Activated CD4-positive, alpha-beta memory T cell treated with anti-CD3 and anti-CD28 coated beads, Interleukin-2, amount 10 ng/mL, durations not matched to agents 7 days and 5 days (primary cell): ENCODE measurements at regions not wholly inside any gene's neighbourhood (a gene's known extent, or its start where the extent isn't known, plus 50 kb on each side); places are given as distances from the start of the nearest gene placed in this dataset.
"Not testable (repeated sequence)": the region's sequence is repeated elsewhere in the genome, so short reads cannot be mapped to it uniquely, and the experiment has no call there.

Experiments
- CTCF ChIA-PET: fragments of 350-600 bp; sonication (Branson Sonifier 250); formaldehyde crosslinking; loops from one replicate; lab custom pipeline; 2021; ENCODE audit warnings: antibody characterized with exemption, inconsistent platforms; lab: Charles Lee
- POLR2A ChIA-PET: fragments of 350-600 bp; sonication (Branson Sonifier 250); formaldehyde crosslinking; loops from one replicate; lab custom pipeline; 2021; ENCODE audit warnings: antibody characterized with exemption; lab: Charles Lee
- DNase-seq: peaks from one replicate; pipeline ENCODE4 v3.0.0-alpha.2; 2020
- H3K27ac Mint-ChIP-seq: one replicate; pipeline ENCODE4 v1.8.0; 2021; ENCODE audit warnings: mild to moderate bottlenecking, mixed read lengths
- H3K27me3 Mint-ChIP-seq: one replicate; pipeline ENCODE4 v1.8.0; 2021; ENCODE audit warnings: mixed read lengths
- H3K36me3 Mint-ChIP-seq: one replicate; pipeline ENCODE4 v1.8.0; 2021; ENCODE audit warnings: low read depth, mixed read lengths
- H3K4me1 Mint-ChIP-seq: one replicate; pipeline ENCODE4 v1.8.0; 2021; ENCODE audit warnings: mixed read lengths
- H3K4me3 Mint-ChIP-seq: one replicate; pipeline ENCODE4 v1.8.0; 2021; ENCODE audit warnings: mild to moderate bottlenecking, mixed read lengths
- H3K9me3 Mint-ChIP-seq: one replicate; pipeline ENCODE4 v1.8.0; 2021; ENCODE audit warnings: mixed read lengths

DNA sequence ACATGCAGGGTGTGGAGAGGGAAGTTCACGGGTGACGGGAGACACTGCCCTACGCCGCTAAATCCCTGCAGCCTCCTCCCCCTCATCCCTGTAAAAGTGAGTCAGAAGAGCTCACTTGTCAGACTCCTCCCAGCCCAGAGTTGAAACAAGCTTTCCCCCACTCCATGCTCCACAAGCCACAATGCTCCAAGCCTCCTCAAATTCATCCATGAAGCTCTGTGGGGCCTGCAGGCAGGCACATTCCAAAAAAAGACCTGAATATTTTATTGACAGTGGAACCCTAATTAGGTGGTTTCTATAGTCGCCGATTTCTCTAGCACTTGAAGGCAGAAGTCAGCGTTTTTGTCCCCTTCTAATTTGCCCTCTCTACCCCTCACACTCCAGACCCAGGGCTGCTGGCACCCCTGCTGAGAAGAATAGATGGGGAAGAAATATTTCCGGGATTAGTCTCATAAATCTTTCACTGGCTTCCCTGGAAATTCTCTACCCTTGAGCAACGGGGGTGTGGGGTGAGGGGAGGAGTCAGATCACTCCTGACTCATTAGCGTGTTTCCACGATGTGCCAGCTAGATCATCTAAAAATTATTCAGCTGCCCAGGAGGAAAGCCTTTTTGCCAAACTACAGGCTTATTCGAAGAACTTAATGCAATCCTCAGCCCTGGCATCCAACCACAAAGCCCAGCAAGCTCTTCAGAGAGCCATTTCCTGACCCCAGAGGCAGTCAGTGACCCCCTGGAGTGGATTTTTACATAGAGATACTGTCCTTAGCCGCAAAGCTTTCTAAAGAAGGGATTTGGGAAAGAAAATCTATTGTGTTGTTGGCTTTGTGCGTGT is 97.1 kb downstream of the ENC1 start:
- H3K27me3 Mint-ChIP-seq = peaks cover 6% of the 10 kb centered on the region
- H3K9me3 Mint-ChIP-seq = no peaks in the 10 kb centered on the region
- DNase-seq = no peak
- no peaks in the 10 kb centered on the region for H3K36me3 Mint-ChIP-seq
- CTCF ChIA-PET = no interaction called here
- H3K27ac Mint-ChIP-seq = no peak overlapping the region
- no peaks in the 10 kb centered on the region for H3K4me1 Mint-ChIP-seq
- POLR2A ChIA-PET = no interaction called here
- no peak overlapping the region for H3K4me3 Mint-ChIP-seq

DNA sequence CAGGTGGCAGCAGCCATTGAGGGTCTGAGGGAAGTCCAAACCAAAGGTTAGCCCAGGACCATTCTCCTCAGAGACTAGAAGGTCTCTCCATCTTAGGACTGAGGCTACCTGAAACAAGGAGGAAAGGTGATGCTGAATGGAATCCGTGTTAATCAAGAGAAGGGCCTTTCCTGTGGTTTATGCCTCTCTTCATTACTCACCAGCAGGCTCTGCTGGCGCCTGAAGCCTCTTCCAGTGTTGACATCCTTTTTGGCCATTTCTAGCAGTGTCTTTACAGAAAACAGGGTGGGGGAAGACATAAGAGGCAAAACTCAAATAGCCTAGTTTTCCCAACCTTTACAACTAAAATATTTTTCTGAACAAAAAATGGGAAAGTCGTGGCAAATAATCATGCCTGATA is 98.0 kb downstream of the ENC1 start:
- Mint-ChIP-seq H3K4me1 (no peaks in the 10 kb centered on the region), H3K9me3 (no peaks in the 10 kb centered on the region), H3K27me3 (peaks cover 9% of the 10 kb centered on the region), H3K4me3 (no peak overlapping the region), H3K27ac (no peak overlapping the region), H3K36me3 (no peaks in the 10 kb centered on the region)
- DNase-seq = no peak
- CTCF ChIA-PET = no interaction called here
- POLR2A ChIA-PET = no interaction called here

DNA sequence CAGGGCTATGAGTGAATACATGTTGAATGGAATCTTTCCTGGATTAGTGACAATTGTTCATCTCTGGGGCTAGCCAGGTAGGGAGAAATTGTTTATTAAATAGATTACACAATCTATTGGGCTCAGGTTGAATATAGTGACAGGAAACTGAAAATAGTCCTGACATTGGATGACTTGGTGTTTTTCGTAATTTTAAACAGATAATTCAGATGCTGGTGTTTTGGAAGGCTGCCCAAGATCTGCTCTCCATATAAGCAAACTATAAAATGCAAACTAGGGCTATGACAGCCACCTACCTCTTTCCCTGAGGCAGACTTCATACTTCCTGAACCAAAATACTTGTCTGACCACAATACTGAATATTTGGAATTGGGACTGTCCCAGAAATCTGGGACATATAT is 99.1 kb downstream of the ENC1 start:
- CTCF ChIA-PET = no interaction called here
- no peak overlapping the region for H3K4me3 Mint-ChIP-seq
- no peaks in the 10 kb centered on the region for H3K4me1 Mint-ChIP-seq
- POLR2A ChIA-PET = interaction anchor here (0.6 kb wide), 1 partner anchor 1218 kb away, joined by 5 read pairs; no protein-coding TSS in a partner anchor
- H3K9me3 Mint-ChIP-seq = no peaks in the 10 kb centered on the region
- H3K36me3 Mint-ChIP-seq = no peaks in the 10 kb centered on the region
- H3K27ac Mint-ChIP-seq = no peak overlapping the region
- peaks cover 9% of the 10 kb centered on the region for H3K27me3 Mint-ChIP-seq
- DNase-seq = no peak

DNA sequence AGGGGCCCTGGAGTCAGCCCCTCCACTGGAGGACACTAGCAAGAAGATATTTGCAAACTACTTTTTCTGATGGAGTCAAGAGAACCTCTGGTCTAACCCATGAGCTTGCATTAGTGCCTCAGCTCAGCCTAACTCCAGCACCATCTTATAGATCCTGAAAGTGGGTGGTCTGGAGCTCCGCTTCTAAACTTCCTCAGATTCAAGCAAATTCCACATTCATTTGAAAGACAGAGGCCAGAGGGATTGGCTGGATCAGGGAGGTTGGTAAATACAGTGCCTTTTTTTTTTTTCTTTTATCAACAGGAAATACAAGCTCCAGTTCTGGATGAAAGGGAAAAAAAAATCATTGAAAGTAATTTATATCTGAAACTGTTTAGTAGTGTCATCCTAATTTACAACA is 99.9 kb downstream of the ENC1 start:
- no peak for DNase-seq
- no peaks in the 10 kb centered on the region for H3K4me1 Mint-ChIP-seq
- H3K4me3 Mint-ChIP-seq = no peak overlapping the region
- POLR2A ChIA-PET = no interaction called here
- no peak overlapping the region for H3K27ac Mint-ChIP-seq
- H3K27me3 Mint-ChIP-seq = peaks cover 9% of the 10 kb centered on the region
- CTCF ChIA-PET = no interaction called here
- peaks cover under 1% of the 10 kb centered on the region for H3K9me3 Mint-ChIP-seq
- H3K36me3 Mint-ChIP-seq = no peaks in the 10 kb centered on the region

DNA sequence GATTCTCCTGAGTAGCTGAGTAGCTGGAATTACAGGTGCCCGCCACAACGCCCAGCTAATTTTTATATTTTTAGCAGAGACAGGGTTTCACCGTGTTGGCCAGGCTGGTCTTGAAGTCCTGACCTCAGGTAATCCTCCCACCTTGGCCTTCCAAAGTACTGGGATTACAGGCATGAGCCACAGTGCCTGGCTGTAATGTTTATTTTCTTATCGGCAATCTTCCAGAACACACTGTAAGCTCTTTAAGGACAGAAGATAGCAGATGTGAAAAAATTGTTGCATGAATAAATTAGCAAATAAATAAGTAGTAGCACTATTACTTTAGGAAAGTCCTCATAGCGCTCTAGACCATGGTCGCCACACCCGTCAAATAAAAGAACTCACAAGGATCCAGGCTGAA is 100.5 kb downstream of the ENC1 start:
- ChIA-PET POLR2A (no interaction called here), CTCF (no interaction called here)
- H3K4me1 Mint-ChIP-seq = no peaks in the 10 kb centered on the region

DNA sequence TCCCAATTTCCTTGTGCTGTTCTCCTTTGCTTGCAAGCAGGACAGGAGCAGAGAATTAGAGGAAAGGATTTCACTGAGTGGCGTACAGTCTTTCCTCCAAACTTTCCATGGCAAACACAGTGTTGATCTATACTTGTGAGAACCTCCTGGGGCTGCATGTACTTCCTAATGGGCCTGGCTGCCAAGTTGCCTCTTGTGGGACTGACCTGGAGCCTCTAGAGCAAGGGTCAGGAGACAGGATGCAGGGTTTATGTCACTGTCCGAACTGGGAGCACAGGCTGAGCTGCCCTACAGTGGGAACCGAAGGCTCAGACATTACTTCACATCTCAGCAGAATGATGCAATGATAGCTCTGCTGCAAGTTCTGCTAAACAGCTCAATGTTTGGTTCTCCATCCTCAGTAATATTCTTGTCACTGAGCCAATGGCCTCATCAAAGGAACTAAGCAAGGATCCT is 102.3 kb downstream of the ENC1 start:
- CTCF ChIA-PET = no interaction called here
- no peak overlapping the region for H3K4me3 Mint-ChIP-seq

More for the DNA sequence above, 100.5 kb downstream of the ENC1 start:
- DNase-seq = no peak
- H3K36me3 Mint-ChIP-seq = no peaks in the 10 kb centered on the region
- no peak overlapping the region for H3K4me3 Mint-ChIP-seq
- peaks cover 3% of the 10 kb centered on the region for H3K9me3 Mint-ChIP-seq
- H3K27me3 Mint-ChIP-seq = peaks cover 9% of the 10 kb centered on the region
- no peak overlapping the region for H3K27ac Mint-ChIP-seq

DNA sequence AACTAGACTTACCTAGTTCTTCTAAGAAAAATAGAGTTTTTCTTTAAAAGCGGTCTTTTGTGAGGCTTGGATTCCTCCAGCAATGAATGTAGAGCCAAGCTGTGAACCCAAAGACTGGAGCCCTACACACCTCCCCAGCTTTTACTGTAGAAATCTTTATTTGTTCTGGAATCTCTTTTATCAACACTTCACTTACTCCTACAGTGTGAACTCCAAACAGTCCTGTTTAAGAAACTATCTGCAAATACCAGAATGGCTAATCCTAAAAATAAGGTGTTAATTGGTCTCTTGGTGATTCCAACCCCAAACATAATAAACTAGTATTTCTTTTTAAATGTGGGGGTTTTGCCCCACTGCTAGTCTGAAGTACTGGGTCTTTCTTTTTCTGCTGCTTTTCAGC is 103.9 kb downstream of the ENC1 start:
- H3K4me1 Mint-ChIP-seq = no peaks in the 10 kb centered on the region
- peaks cover 13% of the 10 kb centered on the region for H3K9me3 Mint-ChIP-seq
- H3K27ac Mint-ChIP-seq = no peak overlapping the region
- ChIA-PET CTCF (interaction anchor here (0.9 to 1.0 kb wide), 2 partner anchors 15 to 104 kb away, joined by 3 read pairs; partner anchors contain the start of gene ENC1), POLR2A (no interaction called here)
- DNase-seq = no peak
- H3K36me3 Mint-ChIP-seq = no peaks in the 10 kb centered on the region
- H3K27me3 Mint-ChIP-seq = peaks cover 13% of the 10 kb centered on the region
- H3K4me3 Mint-ChIP-seq = no peak overlapping the region

More for the DNA sequence above, 102.3 kb downstream of the ENC1 start:
- POLR2A ChIA-PET = no interaction called here
- no peak for DNase-seq
- no peaks in the 10 kb centered on the region for H3K36me3 Mint-ChIP-seq
- no peaks in the 10 kb centered on the region for H3K4me1 Mint-ChIP-seq
- no peak overlapping the region for H3K27ac Mint-ChIP-seq
- H3K9me3 Mint-ChIP-seq = peaks cover 10% of the 10 kb centered on the region
- peaks cover 10% of the 10 kb centered on the region for H3K27me3 Mint-ChIP-seq

DNA sequence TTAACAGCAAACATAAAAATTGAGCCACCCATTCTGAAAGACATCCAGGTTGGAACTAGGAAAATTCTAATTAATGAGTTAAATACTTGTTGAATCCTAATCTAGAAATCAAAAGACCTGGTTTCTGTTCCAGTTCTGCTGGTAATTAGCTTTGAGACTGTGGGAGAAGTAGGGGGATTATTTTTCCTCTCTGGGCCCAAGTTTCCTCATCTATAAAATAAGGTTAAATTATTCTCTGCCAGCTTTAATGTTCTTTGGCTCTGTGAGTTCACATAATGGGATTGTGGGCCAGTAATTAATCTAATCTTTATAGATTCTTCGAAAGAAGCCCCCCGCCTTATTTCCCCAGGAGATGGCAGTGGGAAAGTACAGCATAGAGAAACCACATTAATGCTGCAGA is 104.6 kb downstream of the ENC1 start:
- Mint-ChIP-seq H3K4me3 (no peak overlapping the region), H3K27ac (no peak overlapping the region), H3K36me3 (no peaks in the 10 kb centered on the region), H3K4me1 (no peaks in the 10 kb centered on the region), H3K9me3 (peaks cover 13% of the 10 kb centered on the region), H3K27me3 (peaks cover 13% of the 10 kb centered on the region)
- DNase-seq = no peak
- POLR2A ChIA-PET = no interaction called here
- CTCF ChIA-PET = interaction anchor here (1.0 kb wide), 1 partner anchor 14 kb away, joined by 3 read pairs; no protein-coding TSS in a partner anchor

DNA sequence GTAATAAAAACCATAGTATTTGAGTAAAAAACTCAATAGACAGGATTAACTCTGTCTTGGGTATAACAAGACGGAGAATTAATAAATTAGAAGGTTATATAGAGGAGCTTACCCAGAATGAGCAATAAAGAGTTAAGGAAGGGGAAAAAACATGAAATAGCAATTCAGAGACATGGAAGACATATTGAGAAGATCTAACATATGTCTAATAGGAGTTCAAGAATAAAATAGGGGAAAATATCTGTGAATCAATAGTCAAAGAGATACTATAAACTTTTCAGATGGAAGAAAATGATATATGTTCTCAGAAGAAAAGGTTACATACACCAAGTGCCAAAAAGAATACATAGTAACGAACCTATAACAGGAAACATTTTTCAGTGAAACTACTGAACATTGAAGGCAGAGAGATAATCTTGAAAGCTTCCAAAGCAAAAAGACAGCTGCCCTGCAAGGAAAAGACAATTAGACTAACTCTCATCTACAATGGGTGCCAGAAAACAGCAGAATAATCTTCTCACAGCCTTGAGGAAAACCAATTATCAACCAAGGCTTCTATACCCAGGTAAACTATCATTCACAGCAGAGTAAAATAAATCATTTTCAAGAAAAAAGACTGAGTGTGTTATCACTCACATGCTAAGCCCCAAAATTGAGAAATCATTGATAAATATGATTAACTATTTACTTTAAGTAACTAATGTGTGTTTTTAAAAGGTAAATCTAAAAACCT is 106.0 kb downstream of the ENC1 start:
- H3K36me3 Mint-ChIP-seq = no peaks in the 10 kb centered on the region
- no peaks in the 10 kb centered on the region for H3K4me1 Mint-ChIP-seq
- no peak overlapping the region for H3K27ac Mint-ChIP-seq
- H3K4me3 Mint-ChIP-seq = no peak overlapping the region
- ChIA-PET POLR2A (no interaction called here), CTCF (no interaction called here)
- H3K27me3 Mint-ChIP-seq = peaks cover 13% of the 10 kb centered on the region
- peaks cover 13% of the 10 kb centered on the region for H3K9me3 Mint-ChIP-seq
- DNase-seq = no peak

DNA sequence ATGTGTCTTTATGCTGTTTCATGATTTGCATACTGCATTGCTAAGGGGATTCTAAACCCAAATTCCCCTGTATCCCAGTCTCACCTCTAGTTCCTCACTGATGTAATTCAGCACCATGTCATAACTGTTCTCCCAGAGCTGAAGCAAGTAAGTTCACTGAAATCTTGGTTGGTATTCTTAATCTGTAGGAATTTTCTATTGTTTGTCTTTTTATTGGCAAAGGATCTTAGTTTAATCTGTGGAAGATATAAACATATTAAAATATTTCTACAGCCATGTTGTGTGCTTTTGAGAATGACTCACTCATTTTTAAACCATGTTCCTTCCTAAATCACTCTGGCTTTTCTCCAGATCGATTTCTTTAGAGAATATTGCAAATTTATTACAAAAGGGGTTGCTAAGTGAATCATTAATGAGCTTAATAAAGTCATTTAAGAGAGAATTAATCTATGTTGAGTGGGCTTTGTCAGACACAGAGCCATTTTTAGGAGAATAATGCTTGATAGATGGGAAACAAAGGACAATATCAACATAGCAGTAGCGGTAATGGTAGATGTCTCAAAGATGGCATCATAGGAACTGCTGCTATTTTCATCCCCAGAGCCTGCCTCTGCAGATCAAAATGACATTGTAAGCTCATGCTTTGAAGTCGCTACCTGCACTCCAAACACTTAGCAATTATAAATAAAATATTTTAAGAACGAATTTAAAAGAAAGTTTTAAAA is 110.0 kb downstream of the ENC1 start:
- Mint-ChIP-seq H3K36me3 (no peaks in the 10 kb centered on the region), H3K27ac (no peak overlapping the region), H3K4me3 (no peak overlapping the region), H3K4me1 (no peaks in the 10 kb centered on the region), H3K9me3 (peaks cover 12% of the 10 kb centered on the region), H3K27me3 (peaks cover 9% of the 10 kb centered on the region)
- no peak for DNase-seq
- ChIA-PET POLR2A (no interaction called here), CTCF (no interaction called here)

DNA sequence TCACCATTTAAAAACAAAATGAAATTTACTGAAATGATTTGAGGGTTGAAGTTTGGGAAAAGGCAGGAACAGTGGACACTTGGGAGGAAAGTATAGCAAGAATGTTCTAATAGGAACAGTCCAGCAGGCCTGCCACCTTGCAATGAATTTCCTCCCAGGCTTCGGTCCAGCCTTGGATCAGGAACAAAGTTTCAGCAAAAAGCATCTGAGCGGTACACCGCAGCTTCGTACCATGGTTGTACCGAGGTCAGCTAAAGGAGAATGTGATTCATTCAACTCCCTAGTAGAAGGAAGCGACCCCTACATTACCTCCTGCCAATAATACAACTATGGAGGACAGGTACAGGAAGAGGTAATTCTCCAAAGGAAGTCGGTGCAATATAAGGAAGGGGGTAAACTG is 111.4 kb downstream of the ENC1 start:
- no peaks in the 10 kb centered on the region for H3K36me3 Mint-ChIP-seq
- H3K27ac Mint-ChIP-seq = no peak overlapping the region
- H3K4me3 Mint-ChIP-seq = no peak overlapping the region
- ChIA-PET CTCF (no interaction called here), POLR2A (no interaction called here)
- H3K27me3 Mint-ChIP-seq = peaks cover 9% of the 10 kb centered on the region
- peaks cover 12% of the 10 kb centered on the region for H3K9me3 Mint-ChIP-seq
- H3K4me1 Mint-ChIP-seq = no peaks in the 10 kb centered on the region
- DNase-seq = no peak

DNA sequence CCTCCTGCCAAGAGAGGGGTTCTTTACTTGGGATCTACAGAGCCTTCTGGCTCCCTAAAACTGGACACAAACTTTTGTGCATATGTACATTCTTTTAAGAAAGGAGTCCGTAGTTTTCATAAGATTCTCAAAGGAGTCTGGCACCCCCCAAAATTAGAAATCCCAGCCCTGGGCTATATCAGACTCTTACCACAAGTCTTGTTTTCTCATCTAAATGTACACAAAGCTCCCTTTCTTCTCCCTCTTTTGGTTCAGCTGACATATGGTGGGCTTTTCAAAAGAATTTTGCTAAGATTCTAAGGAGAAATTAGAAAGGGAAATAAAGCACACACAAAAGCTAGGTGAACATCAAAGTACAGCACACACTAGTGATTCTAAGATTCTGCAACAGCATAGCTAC is 114.4 kb downstream of the ENC1 start:
- ChIA-PET CTCF (no interaction called here), POLR2A (no interaction called here)
- no peak overlapping the region for H3K4me3 Mint-ChIP-seq
- H3K4me1 Mint-ChIP-seq = no peaks in the 10 kb centered on the region
- DNase-seq = no peak
- peaks cover 21% of the 10 kb centered on the region for H3K9me3 Mint-ChIP-seq
- no peak overlapping the region for H3K27ac Mint-ChIP-seq
- peaks cover 9% of the 10 kb centered on the region for H3K36me3 Mint-ChIP-seq
- H3K27me3 Mint-ChIP-seq = no peaks in the 10 kb centered on the region

DNA sequence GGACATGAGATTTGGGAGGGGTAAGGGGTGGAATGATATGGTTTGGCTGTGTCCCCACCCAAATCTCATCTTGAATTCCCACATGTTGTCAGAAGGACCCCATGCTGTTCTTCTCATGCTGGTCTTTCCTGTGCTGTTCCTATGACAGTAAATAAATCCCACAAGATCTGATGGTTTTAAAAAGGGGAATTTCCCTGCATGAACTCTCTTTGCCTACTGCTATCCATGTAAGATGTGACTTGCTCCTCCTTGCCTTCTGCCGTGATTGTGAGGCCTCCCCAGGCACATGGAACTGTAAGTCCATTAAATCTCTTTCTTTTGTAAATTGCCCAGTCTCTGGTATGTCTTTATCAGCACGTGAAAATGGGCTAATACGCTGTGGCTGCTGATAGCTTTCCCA is 115.8 kb downstream of the ENC1 start:
- H3K27me3 Mint-ChIP-seq, DNase-seq, H3K36me3 Mint-ChIP-seq, H3K4me3 Mint-ChIP-seq, H3K27ac Mint-ChIP-seq, H3K4me1 Mint-ChIP-seq, POLR2A ChIA-PET, CTCF ChIA-PET: not testable (repeated sequence)
- peaks cover 21% of the 10 kb centered on the region for H3K9me3 Mint-ChIP-seq
